GM18868 (cell line): ENCODE measurements at regions not wholly inside any gene's neighbourhood (a gene's known extent, or its start where the extent isn't known, plus 50 kb on each side); places are given as distances from the start of the nearest gene placed in this dataset.

Source experiments
- ATAC-seq: cut with Tn5 transposase; IDR thresholded peaks from one replicate; pipeline ENCODE4 v1.9.1; 2021; ENCODE audit warnings: mild to moderate bottlenecking, moderate library complexity; ENCODE audit not compliant: unreplicated experiment

- no peak for ATAC-seq
Measured at GRCh38 chr18:76771192-76771799, 51.1 kb upstream of the ZNF236 start.

- no peak for ATAC-seq
Measured at GRCh38 chr18:76767954-76768353, 54.4 kb upstream of the ZNF236 start.

- ATAC-seq, result no peak
Measured at GRCh38 chr18:76766429-76766828, 55.9 kb upstream of the ZNF236 start.

GRCh38 chr18:76765649-76766048 is 56.7 kb upstream of the ZNF236 start:
- no peak for ATAC-seq

GRCh38 chr18:76764291-76764901 is 58.0 kb upstream of the ZNF236 start:
- no peak for ATAC-seq

- no peak for ATAC-seq
Measured at GRCh38 chr18:76759056-76759455, 63.3 kb upstream of the ZNF236 start.

- no peak for ATAC-seq
Measured at GRCh38 chr18:76757925-76758324, 64.4 kb upstream of the ZNF236 start.

GRCh38 chr18:76757335-76757734 is 65.0 kb upstream of the ZNF236 start:
- no peak for ATAC-seq

- ATAC-seq, result no peak
Measured at GRCh38 chr18:76756531-76757253, 65.7 kb upstream of the ZNF236 start.

- no peak for ATAC-seq
Measured at GRCh38 chr18:76754351-76754750, 68.0 kb upstream of the ZNF236 start.

- no peak for ATAC-seq
Measured at GRCh38 chr18:76752400-76752799, 70.0 kb upstream of the ZNF236 start.

- ATAC-seq, result no peak
Measured at GRCh38 chr18:76750917-76751890, 71.2 kb upstream of the ZNF236 start.

GRCh38 chr18:76750269-76750668 is 72.1 kb upstream of the ZNF236 start:
- no peak for ATAC-seq

GRCh38 chr18:76747676-76748075 is 74.7 kb upstream of the ZNF236 start:
- ATAC-seq, result no peak

GRCh38 chr18:76741346-76741745 is 81.0 kb upstream of the ZNF236 start:
- ATAC-seq, result no peak

GRCh38 chr18:76736309-76736708 is 86.0 kb upstream of the ZNF236 start:
- no peak for ATAC-seq

- no peak for ATAC-seq
Measured at GRCh38 chr18:76730901-76731300, 91.5 kb upstream of the ZNF236 start.

- ATAC-seq, result no peak
Measured at GRCh38 chr18:76727589-76727988, 94.8 kb upstream of the ZNF236 start.

- no peak for ATAC-seq
Measured at GRCh38 chr18:76725445-76725844, 96.9 kb upstream of the ZNF236 start.

- ATAC-seq, result no peak
Measured at GRCh38 chr18:76722224-76723061, 99.9 kb upstream of the ZNF236 start.
